ENCODE measurements at regions not wholly inside any gene's neighbourhood (a gene's known extent, or its start where the extent isn't known, plus 50 kb on each side); places are given as distances from the start of the nearest gene placed in this dataset.
"Not testable (repeated sequence)": the region's sequence is repeated elsewhere in the genome, so short reads cannot be mapped to it uniquely, and the experiment has no call there.

DNA sequence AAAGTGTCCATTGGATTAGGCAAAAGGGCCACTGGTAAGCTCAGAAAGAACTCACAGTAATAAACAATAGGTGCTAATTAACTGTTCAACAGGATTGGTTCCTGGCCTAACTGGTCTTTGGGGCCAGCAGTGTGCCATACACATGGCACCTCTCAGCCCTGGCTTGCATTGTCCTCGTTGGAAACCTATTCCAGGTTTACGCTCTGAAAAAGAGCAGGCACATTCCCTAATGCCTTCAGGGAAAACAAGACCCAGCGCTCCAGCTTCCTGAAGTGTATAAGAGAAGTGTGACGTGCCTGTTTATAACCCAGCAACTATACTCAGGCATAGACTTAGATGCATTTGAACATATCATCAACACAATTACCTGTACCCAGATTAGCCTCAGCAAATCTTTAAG, 51.9 kb upstream of the RBM47 start:
- DNase-seq (ENCODE audit: low read depth), result no peak

DNA sequence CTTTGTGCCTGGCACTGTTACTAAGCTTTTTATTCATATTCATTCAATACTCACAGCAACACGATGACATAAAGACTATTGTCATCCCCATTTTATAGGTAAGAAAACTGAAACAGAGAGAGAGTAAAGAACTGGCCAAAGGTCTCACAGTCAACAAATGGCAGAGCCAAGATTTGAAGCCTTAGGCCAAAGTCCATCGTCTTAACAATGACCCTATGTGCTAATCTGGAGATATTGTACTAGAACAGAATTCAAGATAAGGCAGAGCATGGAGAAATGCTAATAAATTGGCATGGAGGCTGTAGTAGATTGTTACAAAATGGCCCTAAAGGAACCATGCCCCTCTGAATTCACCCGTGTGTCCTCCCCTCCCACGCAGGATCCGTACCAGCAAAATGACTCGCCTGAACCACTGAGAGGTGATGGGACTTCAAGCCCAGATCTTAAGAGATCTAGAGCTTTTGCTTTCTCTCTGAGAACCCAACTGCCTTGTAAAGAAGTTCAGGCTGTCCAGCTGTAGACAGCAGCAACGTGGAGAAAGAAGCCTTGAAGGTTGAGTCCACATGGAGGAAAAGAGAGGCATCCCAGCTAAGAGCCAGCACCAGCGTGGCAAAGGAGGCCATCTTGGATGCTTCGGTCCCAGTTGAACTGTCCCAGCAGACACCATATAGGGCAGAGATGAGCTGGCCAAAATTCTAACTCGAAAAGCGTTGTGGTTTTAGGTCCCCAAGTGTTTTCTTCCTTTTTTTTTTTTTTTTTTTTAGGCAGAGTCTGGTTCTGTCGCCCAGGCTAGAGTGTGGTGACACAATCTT, 52.8 kb upstream of the RBM47 start:
- peak; percentile 9 for DNase-seq (ENCODE audit: low read depth)

DNA sequence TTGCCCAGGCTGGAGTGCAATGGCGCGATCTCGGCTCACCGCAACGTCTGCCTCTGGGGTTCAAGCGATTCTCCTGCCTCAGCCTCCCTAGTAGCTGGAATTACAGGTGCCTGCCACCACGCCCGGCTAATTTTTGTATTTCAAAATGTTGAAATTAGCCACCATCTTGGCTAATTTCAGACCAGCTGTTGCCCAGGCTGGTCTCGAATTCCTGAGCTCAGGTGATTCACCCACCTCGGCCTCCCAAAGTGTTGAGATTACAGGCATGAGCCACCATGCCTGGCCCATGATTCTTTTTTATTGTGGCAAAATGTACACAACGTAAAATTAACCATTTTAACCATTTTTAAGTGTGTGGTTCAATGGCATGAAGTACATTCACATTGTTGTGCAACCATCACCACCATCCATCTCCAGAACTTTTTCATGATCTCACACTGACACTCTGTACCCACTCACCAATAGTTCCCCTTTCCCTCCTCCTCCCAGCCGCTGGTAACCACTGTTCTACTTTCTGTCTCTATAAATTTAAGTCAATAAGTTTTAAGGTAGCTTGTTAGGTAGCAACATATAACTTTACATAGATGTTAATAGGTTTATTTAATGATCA, 54.0 kb upstream of the RBM47 start:
- not testable (repeated sequence) for DNase-seq (ENCODE audit: low read depth)

DNA sequence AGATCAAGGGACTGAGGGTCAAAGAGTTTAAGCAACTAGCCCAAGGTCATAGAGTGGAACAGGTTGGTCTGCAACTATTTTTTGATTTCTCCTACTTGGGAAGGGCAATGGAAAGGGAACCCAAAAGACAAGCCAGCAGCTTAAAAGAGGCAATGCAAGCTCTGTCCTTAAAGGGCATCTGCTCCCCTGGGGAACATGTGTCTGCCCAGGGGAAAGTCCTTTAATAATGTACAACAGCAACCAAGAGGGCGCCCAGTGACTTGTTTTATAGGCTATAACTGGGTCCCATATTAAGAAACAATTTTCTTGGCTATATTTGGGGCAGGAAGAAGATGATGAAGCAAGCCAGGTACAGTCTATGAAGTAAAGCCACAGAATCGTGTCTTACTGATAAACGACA, 54.7 kb upstream of the RBM47 start:
- no peak for DNase-seq (ENCODE audit: low read depth)

DNA sequence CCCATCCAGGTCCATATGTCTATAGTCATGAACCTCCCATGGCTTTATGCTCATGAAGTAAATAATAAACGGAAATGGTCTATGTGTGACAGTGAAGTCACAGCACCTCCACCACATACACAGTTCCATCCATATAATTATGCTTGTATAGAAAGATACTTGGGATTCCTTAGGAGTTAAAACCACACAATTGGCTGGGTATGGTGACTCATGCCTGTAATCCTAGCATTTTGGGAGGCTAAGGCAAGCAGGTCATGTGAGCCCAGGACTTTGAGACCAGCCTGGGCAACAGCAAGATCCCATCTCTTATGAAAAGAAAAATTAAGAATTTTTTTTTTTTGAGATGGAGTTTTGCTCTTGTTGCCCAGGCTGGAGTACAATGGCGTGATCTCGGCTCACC, 55.6 kb upstream of the RBM47 start:
- DNase-seq (ENCODE audit: low read depth), result peak; percentile 67

DNA sequence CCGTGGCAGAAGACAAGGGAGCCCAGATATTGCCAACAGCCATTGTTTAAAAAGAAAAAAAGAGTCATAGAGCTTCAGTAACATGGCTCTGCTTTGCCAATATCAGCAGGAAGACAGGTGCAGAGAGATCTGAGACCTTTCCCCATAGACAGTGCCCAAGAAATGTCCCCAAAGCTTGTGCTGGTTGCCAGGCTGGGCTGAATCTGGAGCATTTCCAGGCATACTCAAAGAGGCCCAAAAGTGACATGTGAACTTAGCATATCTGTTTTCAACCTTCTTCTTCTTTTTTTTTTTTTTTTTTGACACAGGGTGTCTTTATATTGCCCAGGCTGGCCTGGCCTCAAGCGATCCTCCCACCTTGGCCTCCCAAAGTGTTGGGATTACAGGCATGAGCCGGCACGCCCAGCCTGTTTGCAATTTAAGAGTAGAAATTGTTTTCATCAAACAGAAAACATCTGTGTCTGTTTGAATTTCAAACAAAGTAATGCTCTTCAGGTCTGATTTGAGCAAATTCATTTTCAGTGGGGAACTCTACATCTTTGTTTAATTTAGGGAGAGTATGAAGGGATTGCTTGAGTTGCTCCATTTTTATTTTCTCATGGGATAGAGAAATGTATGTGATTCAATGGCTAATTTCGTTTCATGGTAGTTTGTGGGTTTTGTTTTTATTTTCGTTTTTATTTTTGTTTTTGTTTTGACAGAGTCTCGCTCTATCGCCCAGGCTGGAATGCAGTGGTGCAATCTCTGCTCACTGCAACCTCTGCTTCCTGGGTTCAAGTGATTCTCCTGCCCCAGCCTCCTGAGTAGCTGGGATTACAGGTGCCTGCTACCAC, 56.6 kb upstream of the RBM47 start:
- DNase-seq (ENCODE audit: low read depth), result no peak

DNA sequence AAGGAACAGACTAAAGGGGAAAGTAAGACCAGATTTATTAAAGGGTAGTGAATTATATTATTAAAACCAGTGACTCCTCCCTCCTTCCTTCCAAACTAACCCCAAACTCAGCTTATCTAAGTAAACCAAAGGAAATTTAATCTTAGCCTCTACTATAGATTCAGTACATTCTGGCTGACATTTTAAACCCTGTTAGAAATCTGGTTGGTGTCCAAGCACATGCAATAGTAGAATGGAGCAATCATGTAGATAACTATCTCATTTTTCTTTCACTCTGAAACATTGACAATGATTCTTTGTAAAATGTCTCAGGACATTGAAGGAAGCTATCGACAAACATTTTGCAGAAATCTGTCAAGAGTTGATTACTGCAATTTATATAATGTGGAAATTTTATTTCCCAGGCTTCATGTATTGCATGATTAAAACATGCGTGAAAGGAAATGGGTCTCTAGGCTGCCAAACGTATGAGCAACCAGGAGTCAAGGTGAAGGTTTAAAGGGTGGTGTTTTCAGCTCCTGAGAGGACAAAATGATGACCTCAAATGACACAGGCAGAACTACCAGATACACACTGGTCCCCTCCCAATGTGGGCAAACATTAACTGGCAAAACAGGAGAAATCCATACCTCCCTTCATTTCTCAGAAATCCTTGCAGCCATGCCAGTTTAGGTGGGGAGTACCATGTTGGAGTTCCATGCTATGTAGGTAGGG, 58.2 kb upstream of the RBM47 start:
- DNase-seq (ENCODE audit: low read depth), result no peak

DNA sequence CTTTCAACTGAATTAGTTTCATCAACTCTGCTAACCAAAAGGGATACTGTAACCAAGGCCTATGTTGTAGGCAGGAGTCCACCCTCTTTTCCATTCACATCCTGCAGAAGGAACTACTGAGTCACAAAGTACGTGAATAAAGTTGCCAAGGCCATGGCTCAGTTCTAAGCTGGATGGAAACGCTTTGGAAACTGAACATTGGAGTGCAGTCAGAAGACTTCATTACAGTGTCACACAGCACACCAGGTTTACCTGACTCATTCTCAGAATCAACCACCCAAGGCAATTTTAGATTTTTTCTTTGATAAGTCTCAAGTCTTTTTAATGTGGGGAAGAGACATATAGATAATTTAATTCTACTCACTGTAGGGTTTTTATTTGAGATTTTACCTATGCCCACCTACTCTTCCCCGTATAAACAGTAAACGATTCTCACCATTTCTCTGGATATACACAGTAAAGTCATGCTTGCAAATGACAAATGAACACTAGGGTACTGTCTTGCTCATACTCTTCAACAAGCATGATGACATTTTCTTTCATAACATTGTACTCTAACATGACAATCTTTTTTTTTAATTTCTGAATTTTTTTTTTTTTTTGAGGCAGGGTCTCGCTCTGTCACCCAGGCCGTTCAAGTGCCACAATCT, 58.9 kb upstream of the RBM47 start:
- DNase-seq (ENCODE audit: low read depth), result no peak

DNA sequence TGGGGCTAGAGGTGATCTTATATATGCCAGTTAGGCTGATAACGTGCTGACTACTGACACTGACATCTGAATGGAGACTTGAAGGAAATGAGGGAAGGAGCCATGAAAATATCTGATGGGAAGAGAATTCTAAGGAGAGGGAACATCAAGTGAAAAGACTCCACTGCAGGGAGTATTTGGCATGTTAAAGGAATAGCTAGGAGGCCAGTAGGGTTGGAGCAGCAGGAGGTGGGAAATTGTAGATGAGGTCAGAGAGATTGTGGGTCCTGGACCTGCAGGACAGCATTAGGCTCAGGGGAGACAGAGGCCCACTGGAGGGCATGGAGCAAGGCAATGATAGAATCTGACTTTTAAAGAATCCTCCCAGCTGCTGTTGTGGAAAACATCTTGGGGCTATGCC, 55.8 kb upstream of the NSUN7 start:
- no peak for DNase-seq (ENCODE audit: low read depth)

DNA sequence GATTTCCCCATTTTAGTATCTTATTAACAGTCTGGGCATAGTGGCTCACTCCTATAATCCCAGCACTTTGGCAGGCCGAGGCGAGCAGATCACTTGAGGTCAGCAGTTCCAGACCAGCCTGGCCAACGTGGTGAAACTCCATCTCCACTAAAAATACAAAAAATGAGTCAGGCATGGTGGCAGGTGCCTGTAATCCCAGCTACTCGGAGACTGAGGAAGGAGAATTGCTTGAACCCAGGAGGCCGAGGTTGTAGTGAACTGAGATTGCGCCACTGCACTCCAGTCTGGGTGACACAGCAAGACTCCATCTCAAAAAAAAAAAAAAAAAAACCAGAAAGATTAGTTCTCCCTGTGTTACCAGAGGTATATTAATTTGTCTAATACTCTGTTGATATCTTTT, 52.3 kb upstream of the NSUN7 start:
- DNase-seq (ENCODE audit: low read depth), result not testable (repeated sequence)

DNA sequence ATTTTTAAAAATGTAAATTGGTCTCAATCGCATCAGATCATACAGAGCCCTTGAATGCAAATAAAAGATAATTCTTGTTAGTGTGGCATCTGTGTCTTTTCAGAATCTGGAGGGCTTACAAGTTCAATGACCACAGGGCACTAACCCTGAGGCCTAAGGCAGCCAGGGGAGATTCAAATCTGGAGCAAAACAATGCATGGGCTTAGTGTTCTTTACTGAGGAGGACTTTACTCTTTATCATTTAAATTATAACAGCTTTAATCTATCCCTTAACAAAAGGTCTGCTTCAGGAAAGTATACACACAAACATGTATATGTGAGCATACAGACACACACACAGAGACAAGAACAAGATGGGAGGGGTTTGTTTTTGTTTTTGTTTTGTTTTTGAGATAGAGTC, 51.0 kb upstream of the NSUN7 start:
- DNase-seq (ENCODE audit: low read depth), result no peak

DNA sequence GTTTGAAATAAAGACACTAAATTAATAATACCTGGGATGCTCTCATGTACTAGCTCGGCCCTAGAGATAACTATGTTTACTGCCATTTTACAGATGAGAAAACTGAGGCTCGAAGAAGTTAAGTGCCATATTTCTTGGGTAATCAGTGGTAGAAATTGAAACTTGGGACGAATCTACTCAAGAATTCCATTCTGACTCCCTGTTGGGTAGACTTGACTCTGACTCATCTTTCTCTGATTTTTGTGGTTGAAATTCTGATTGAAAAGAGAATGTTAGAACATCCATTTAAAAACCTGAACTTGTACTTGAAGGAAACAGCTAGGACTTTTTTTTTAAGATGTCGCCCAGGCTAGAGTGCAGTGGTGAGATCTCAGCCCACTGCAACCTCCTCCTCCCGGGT, 50.1 kb upstream of the NSUN7 start:
- peak; percentile 70 for DNase-seq (ENCODE audit: low read depth)

Measured in RPMI7951 (cell line).